ENCODE measurements at regions not wholly inside any gene's neighbourhood (a gene's known extent, or its start where the extent isn't known, plus 50 kb on each side); places are given as distances from the start of the nearest gene placed in this dataset.

GRCh38 chr2:167484875-167485274, 596.6 kb downstream of the XIRP2 start:
- TF ChIP-seq POLR2A (IDR thresholded peaks at IDR 0.05): no peak
- TF ChIP-seq, protein P1, sequence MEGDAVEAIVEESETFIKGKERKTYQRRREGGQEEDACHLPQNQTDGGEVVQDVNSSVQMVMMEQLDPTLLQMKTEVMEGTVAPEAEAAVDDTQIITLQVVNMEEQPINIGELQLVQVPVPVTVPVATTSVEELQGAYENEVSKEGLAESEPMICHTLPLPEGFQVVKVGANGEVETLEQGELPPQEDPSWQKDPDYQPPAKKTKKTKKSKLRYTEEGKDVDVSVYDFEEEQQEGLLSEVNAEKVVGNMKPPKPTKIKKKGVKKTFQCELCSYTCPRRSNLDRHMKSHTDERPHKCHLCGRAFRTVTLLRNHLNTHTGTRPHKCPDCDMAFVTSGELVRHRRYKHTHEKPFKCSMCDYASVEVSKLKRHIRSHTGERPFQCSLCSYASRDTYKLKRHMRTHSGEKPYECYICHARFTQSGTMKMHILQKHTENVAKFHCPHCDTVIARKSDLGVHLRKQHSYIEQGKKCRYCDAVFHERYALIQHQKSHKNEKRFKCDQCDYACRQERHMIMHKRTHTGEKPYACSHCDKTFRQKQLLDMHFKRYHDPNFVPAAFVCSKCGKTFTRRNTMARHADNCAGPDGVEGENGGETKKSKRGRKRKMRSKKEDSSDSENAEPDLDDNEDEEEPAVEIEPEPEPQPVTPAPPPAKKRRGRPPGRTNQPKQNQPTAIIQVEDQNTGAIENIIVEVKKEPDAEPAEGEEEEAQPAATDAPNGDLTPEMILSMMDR (IDR thresholded peaks at IDR 0.05 in 8 of 11, conservative IDR thresholded peaks at IDR 0.05 in 3 of 11): no peak
